ENCODE measurements at regions not wholly inside any gene's neighbourhood (a gene's known extent, or its start where the extent isn't known, plus 50 kb on each side); places are given as distances from the start of the nearest gene placed in this dataset.

DNA sequence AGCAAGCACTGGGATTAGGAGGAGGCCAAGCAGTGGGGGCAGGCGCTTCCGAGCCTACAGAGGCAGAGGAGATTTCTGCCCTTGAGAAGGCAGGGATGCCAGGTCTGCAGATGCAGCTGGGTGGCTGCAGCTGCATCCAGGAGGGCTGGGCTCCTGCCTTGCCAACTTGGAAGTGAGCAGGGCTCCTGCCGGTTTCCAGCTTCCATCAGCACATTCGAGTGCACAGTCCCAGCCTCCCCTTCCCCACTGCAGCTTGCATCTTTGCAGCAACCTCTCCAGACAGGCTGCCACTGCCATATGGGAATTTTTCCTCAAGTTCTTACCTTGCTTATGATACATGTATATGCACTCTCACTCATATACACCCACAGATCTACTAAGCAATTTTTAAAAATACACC lies 1234.3 kb upstream of the B3GALT2 start:
- TF ChIP-seq, protein P1, sequence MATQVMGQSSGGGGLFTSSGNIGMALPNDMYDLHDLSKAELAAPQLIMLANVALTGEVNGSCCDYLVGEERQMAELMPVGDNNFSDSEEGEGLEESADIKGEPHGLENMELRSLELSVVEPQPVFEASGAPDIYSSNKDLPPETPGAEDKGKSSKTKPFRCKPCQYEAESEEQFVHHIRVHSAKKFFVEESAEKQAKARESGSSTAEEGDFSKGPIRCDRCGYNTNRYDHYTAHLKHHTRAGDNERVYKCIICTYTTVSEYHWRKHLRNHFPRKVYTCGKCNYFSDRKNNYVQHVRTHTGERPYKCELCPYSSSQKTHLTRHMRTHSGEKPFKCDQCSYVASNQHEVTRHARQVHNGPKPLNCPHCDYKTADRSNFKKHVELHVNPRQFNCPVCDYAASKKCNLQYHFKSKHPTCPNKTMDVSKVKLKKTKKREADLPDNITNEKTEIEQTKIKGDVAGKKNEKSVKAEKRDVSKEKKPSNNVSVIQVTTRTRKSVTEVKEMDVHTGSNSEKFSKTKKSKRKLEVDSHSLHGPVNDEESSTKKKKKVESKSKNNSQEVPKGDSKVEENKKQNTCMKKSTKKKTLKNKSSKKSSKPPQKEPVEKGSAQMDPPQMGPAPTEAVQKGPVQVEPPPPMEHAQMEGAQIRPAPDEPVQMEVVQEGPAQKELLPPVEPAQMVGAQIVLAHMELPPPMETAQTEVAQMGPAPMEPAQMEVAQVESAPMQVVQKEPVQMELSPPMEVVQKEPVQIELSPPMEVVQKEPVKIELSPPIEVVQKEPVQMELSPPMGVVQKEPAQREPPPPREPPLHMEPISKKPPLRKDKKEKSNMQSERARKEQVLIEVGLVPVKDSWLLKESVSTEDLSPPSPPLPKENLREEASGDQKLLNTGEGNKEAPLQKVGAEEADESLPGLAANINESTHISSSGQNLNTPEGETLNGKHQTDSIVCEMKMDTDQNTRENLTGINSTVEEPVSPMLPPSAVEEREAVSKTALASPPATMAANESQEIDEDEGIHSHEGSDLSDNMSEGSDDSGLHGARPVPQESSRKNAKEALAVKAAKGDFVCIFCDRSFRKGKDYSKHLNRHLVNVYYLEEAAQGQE (IDR thresholded peaks at IDR 0.05; ENCODE audit: insufficient read depth in 1 of 2, low read depth in 2 of 2, low read length in 2 of 2): no peak
- no peak for TF ChIP-seq SIN3A (IDR thresholded peaks at IDR 0.05; ENCODE audit: borderline replicate concordance, insufficient read depth, low read length)
- no peak for TF ChIP-seq TAF1 (IDR thresholded peaks at IDR 0.05; ENCODE audit: borderline replicate concordance, insufficient read depth, low read length)
- TF ChIP-seq POLR2AphosphoS5 (IDR thresholded peaks at IDR 0.05; ENCODE audit: low read depth, low read length): no peak
- TF ChIP-seq FOXP2 (optimal IDR thresholded peaks at IDR 0.05; ENCODE audit: borderline replicate concordance, extremely low read depth, extremely low read length, insufficient read depth): no peak
